Mucosa of rectum (tissue), 2 donors: ENCODE measurements at regions not wholly inside any gene's neighbourhood (a gene's known extent, or its start where the extent isn't known, plus 50 kb on each side); places are given as distances from the start of the nearest gene placed in this dataset.

Experiments used
- H3K27ac ChIP-seq, 2 donors: one replicate each; pipeline ENCODE4 v1.7.0; 2013; ENCODE audit warnings: inconsistent platforms in 2 of 2, low read depth in 2 of 2, low read length in 2 of 2
- H3K27me3 ChIP-seq, 2 donors: one replicate each; pipeline ENCODE4 v1.7.0; 2013; ENCODE audit warnings: low read length in 2 of 2; ENCODE audit not compliant: control insufficient read depth in 2 of 2, insufficient read depth in 2 of 2
- H3K36me3 ChIP-seq, 2 donors: one replicate each; pipeline ENCODE4 v1.7.0; 2013; ENCODE audit warnings: low read length in 2 of 2; ENCODE audit not compliant: control insufficient read depth in 2 of 2, insufficient read depth in 2 of 2
- H3K4me1 ChIP-seq, 2 donors: one replicate each; pipeline ENCODE4 v1.7.0; 2013; ENCODE audit warnings: low read length in 2 of 2, mild to moderate bottlenecking in 1 of 2; ENCODE audit not compliant: control insufficient read depth in 2 of 2, insufficient read depth in 2 of 2
- H3K4me3 ChIP-seq, 2 donors: one replicate each; pipeline ENCODE4 v1.7.0; 2013; ENCODE audit warnings: low read length in 2 of 2
- H3K9ac ChIP-seq, 2 donors: one replicate each; pipeline ENCODE4 v1.7.0; 2013; ENCODE audit warnings: low read length in 2 of 2, low read depth in 1 of 2, mild to moderate bottlenecking in 1 of 2
- H3K9me3 ChIP-seq, 2 donors: one replicate each; pipeline ENCODE4 v1.7.0; 2013; ENCODE audit warnings: low read length in 2 of 2; ENCODE audit not compliant: control insufficient read depth in 2 of 2
- donor health status: healthy.
- donor health status: Normal muscosa, but diverticular disease.

- Histone ChIP-seq H3K9ac (no peak overlapping the region), H3K27me3 (no peaks in the 10 kb centered on the region), H3K27ac (no peak overlapping the region), H3K4me1 (no peaks in the 10 kb centered on the region), H3K4me3 (no peak overlapping the region), H3K9me3 (no peaks in the 10 kb centered on the region), H3K36me3 (no peaks in the 10 kb centered on the region)
Measured at GRCh38 chr10:9645928-9646600, 1371.6 kb upstream of the CELF2 start.

GRCh38 chr10:9654261-9654660 is 1363.4 kb upstream of the CELF2 start:
- H3K9me3 ChIP-seq, result no peaks in the 10 kb centered on the region
- H3K36me3 ChIP-seq, result no peaks in the 10 kb centered on the region
- H3K27me3 ChIP-seq, result no peaks in the 10 kb centered on the region
- H3K4me3 ChIP-seq, result no peak overlapping the region
- H3K27ac ChIP-seq, result no peak overlapping the region
- H3K9ac ChIP-seq, result no peak overlapping the region
- no peaks in the 10 kb centered on the region for H3K4me1 ChIP-seq

- H3K27ac ChIP-seq, result no peak overlapping the region
- H3K9me3 ChIP-seq, result no peaks in the 10 kb centered on the region
- no peaks in the 10 kb centered on the region for H3K27me3 ChIP-seq
- no peaks in the 10 kb centered on the region for H3K4me1 ChIP-seq
- H3K36me3 ChIP-seq, result no peaks in the 10 kb centered on the region
- no peak overlapping the region for H3K9ac ChIP-seq
- H3K4me3 ChIP-seq, result no peak overlapping the region
Measured at GRCh38 chr10:9656386-9656785, 1361.3 kb upstream of the CELF2 start.

GRCh38 chr10:9656996-9657395 is 1360.7 kb upstream of the CELF2 start:
- Histone ChIP-seq H3K4me3 (no peak overlapping the region), H3K9me3 (no peaks in the 10 kb centered on the region), H3K4me1 (no peaks in the 10 kb centered on the region), H3K27ac (no peak overlapping the region), H3K36me3 (no peaks in the 10 kb centered on the region), H3K9ac (no peak overlapping the region), H3K27me3 (no peaks in the 10 kb centered on the region)

GRCh38 chr10:9657530-9657929 is 1360.1 kb upstream of the CELF2 start:
- H3K9me3 ChIP-seq, result no peaks in the 10 kb centered on the region
- H3K27me3 ChIP-seq, result no peaks in the 10 kb centered on the region
- no peaks in the 10 kb centered on the region for H3K4me1 ChIP-seq
- no peak overlapping the region for H3K9ac ChIP-seq
- no peak overlapping the region for H3K4me3 ChIP-seq
- no peaks in the 10 kb centered on the region for H3K36me3 ChIP-seq
- H3K27ac ChIP-seq, result no peak overlapping the region

- Histone ChIP-seq H3K27me3 (no peaks in the 10 kb centered on the region), H3K36me3 (no peaks in the 10 kb centered on the region), H3K9ac (no peak overlapping the region), H3K4me1 (no peaks in the 10 kb centered on the region), H3K4me3 (no peak overlapping the region), H3K27ac (no peak overlapping the region), H3K9me3 (peaks cover 0 to 3% of the 10 kb centered on the region in 2 donors)
Measured at GRCh38 chr10:9668411-9668810, 1349.3 kb upstream of the CELF2 start.

- H3K9ac ChIP-seq, result no peak overlapping the region
- H3K9me3 ChIP-seq, result peaks cover 0 to 3% of the 10 kb centered on the region in 2 donors
- H3K27me3 ChIP-seq, result no peaks in the 10 kb centered on the region
- H3K4me1 ChIP-seq, result no peaks in the 10 kb centered on the region
- no peaks in the 10 kb centered on the region for H3K36me3 ChIP-seq
- H3K27ac ChIP-seq, result no peak overlapping the region
- H3K4me3 ChIP-seq, result no peak overlapping the region
Measured at GRCh38 chr10:9670911-9671310, 1346.8 kb upstream of the CELF2 start.

- Histone ChIP-seq H3K9ac (no peak overlapping the region), H3K9me3 (no peaks in the 10 kb centered on the region), H3K36me3 (no peaks in the 10 kb centered on the region), H3K27ac (no peak overlapping the region), H3K4me3 (no peak overlapping the region), H3K27me3 (no peaks in the 10 kb centered on the region), H3K4me1 (no peaks in the 10 kb centered on the region)
Measured at GRCh38 chr10:9681655-9682054, 1336.0 kb upstream of the CELF2 start.

- H3K27ac ChIP-seq, result no peak overlapping the region
- H3K36me3 ChIP-seq, result no peaks in the 10 kb centered on the region
- H3K9me3 ChIP-seq, result no peaks in the 10 kb centered on the region
- no peaks in the 10 kb centered on the region for H3K4me1 ChIP-seq
- H3K9ac ChIP-seq, result no peak overlapping the region
- no peak overlapping the region for H3K4me3 ChIP-seq
- no peaks in the 10 kb centered on the region for H3K27me3 ChIP-seq
Measured at GRCh38 chr10:9682802-9683201, 1334.9 kb upstream of the CELF2 start.

GRCh38 chr10:9684186-9684585 is 1333.5 kb upstream of the CELF2 start:
- Histone ChIP-seq H3K4me3 (no peak overlapping the region), H3K9ac (no peak overlapping the region), H3K36me3 (no peaks in the 10 kb centered on the region), H3K9me3 (no peaks in the 10 kb centered on the region), H3K4me1 (no peaks in the 10 kb centered on the region), H3K27ac (no peak overlapping the region), H3K27me3 (no peaks in the 10 kb centered on the region)

GRCh38 chr10:9685596-9685995 is 1332.1 kb upstream of the CELF2 start:
- H3K27ac ChIP-seq, result no peak overlapping the region
- H3K4me3 ChIP-seq, result no peak overlapping the region
- no peaks in the 10 kb centered on the region for H3K27me3 ChIP-seq
- H3K9me3 ChIP-seq, result no peaks in the 10 kb centered on the region
- no peaks in the 10 kb centered on the region for H3K36me3 ChIP-seq
- H3K4me1 ChIP-seq, result no peaks in the 10 kb centered on the region
- no peak overlapping the region for H3K9ac ChIP-seq
